MM.1S (cell line): ENCODE measurements at regions not wholly inside any gene's neighbourhood (a gene's known extent, or its start where the extent isn't known, plus 50 kb on each side); places are given as distances from the start of the nearest gene placed in this dataset.

Source experiments
- DNase-seq: peaks from one replicate; pipeline ENCODE4 v3.0.0-alpha.2; 2015
- H2AFZ ChIP-seq: fragments of 300-600 bp; sonication (generic); 2 replicates; pipeline ENCODE4 v1.6.0; 2016; ENCODE audit warnings: antibody characterized with exemption, low read length
- H3F3A ChIP-seq: fragments of 300-600 bp; sonication (generic); 2 replicates; pipeline ENCODE4 v1.6.1; 2016; ENCODE audit warnings: mild to moderate bottlenecking, antibody characterized with exemption, low read length, moderate library complexity, mixed read lengths; ENCODE audit not compliant: insufficient read depth
- H3K27ac ChIP-seq: fragments of 300-600 bp; sonication (generic); 2 replicates; pipeline ENCODE4 v1.5.1; 2016; ENCODE audit warnings: mild to moderate bottlenecking, low read length
- H3K27me3 ChIP-seq: fragments of 300-600 bp; sonication (generic); replicated peaks from 2 replicates; pipeline ENCODE4 v1.6.0; 2016; ENCODE audit warnings: low read length; ENCODE audit not compliant: insufficient read depth
- H3K36me3 ChIP-seq: fragments of 300-600 bp; sonication (generic); replicated peaks from 2 replicates; pipeline ENCODE4 v1.6.1; 2016; ENCODE audit warnings: mild to moderate bottlenecking, low read length, mixed read lengths; ENCODE audit not compliant: insufficient read depth
- H3K4me1 ChIP-seq: fragments of 300-600 bp; sonication (generic); 2 replicates; pipeline ENCODE4 v1.6.1; 2016; ENCODE audit warnings: low read length, mixed read lengths
- H3K4me2 ChIP-seq: fragments of 300-600 bp; sonication (generic); 2 replicates; pipeline ENCODE4 v1.6.0; 2016; ENCODE audit warnings: low read depth, low read length
- H3K4me3 ChIP-seq: fragments of 300-600 bp; sonication (generic); 2 replicates; pipeline ENCODE4 v1.5.1; 2016; ENCODE audit warnings: low read length, mixed read lengths
- H3K79me2 ChIP-seq: fragments of 300-600 bp; sonication (generic); 2 replicates; pipeline ENCODE4 v1.6.1; 2016; ENCODE audit warnings: mixed run types, low read length, mixed read lengths
- H3K9ac ChIP-seq: fragments of 300-600 bp; sonication (generic); 2 replicates; pipeline ENCODE4 v1.6.1; 2016; ENCODE audit warnings: low read length, mixed read lengths
- H3K9me2 ChIP-seq: fragments of 300-600 bp; sonication (generic); replicated peaks from 2 replicates; pipeline ENCODE4 v1.6.1; 2016; ENCODE audit warnings: mild to moderate bottlenecking, low read length, mixed read lengths; ENCODE audit not compliant: insufficient read depth
- H3K9me3 ChIP-seq: fragments of 300-600 bp; sonication (generic); replicated peaks from 2 replicates; pipeline ENCODE4 v1.6.1; 2016; ENCODE audit warnings: mild to moderate bottlenecking, low read length, mixed read lengths; ENCODE audit not compliant: insufficient read depth
- H4K20me1 ChIP-seq: fragments of 300-600 bp; sonication (generic); 2 replicates; pipeline ENCODE4 v1.6.1; 2016; ENCODE audit warnings: mild to moderate bottlenecking, low read length, moderate library complexity, mixed read lengths; ENCODE audit not compliant: insufficient read depth
- CTCF ChIP-seq: fragments of 300-600 bp; sonication (generic); IDR thresholded peaks from 2 replicates; pipeline ENCODE4 v1.5.1; 2016; ENCODE audit warnings: antibody characterized with exemption, low read length, mixed read lengths
- EZH2 ChIP-seq: fragments of 300-600 bp; sonication (generic); optimal IDR thresholded peaks from 2 replicates; pipeline ENCODE3; 2017; ENCODE audit warnings: low read depth, mild to moderate bottlenecking, antibody characterized with exemption, low read length, mixed read lengths
- EZH2phosphoT487 ChIP-seq: fragments of 300-600 bp; sonication (generic); IDR thresholded peaks from 2 replicates; pipeline ENCODE4 v1.6.1; 2018; ENCODE audit warnings: antibody characterized with exemption, low read length

GRCh38 chr11:27209562-27210005 lies 153.4 kb downstream of the CCDC34 start:
- H4K20me1 ChIP-seq, result no peaks in the 10 kb centered on the region
- no peak overlapping the region for H3K4me3 ChIP-seq
- H3K36me3 ChIP-seq, result no peaks in the 10 kb centered on the region
- no peak for DNase-seq
- H3F3A ChIP-seq, result no peaks in the 10 kb centered on the region
- H3K27ac ChIP-seq, result no peak overlapping the region
- no peaks in the 10 kb centered on the region for H3K9me3 ChIP-seq
- H3K9me2 ChIP-seq, result no peaks in the 10 kb centered on the region
- H3K79me2 ChIP-seq, result no peaks in the 10 kb centered on the region
- no peak overlapping the region for H3K4me2 ChIP-seq
- H2AFZ ChIP-seq, result no peak overlapping the region
- no peak overlapping the region for H3K9ac ChIP-seq
- no peaks in the 10 kb centered on the region for H3K27me3 ChIP-seq
- no peaks in the 10 kb centered on the region for H3K4me1 ChIP-seq
- TF ChIP-seq EZH2phosphoT487, result no peak
- no peak for TF ChIP-seq EZH2
- TF ChIP-seq CTCF, result no peak

GRCh38 chr11:27208846-27209245 lies 154.2 kb downstream of the CCDC34 start:
- no peaks in the 10 kb centered on the region for H3K27me3 ChIP-seq
- no peak overlapping the region for H2AFZ ChIP-seq
- no peak for DNase-seq
- no peak overlapping the region for H3K9ac ChIP-seq
- no peaks in the 10 kb centered on the region for H3K9me3 ChIP-seq
- no peaks in the 10 kb centered on the region for H3K36me3 ChIP-seq
- H3F3A ChIP-seq, result no peaks in the 10 kb centered on the region
- no peaks in the 10 kb centered on the region for H4K20me1 ChIP-seq
- no peaks in the 10 kb centered on the region for H3K9me2 ChIP-seq
- no peak overlapping the region for H3K27ac ChIP-seq
- TF ChIP-seq CTCF, result no peak
- no peak overlapping the region for H3K4me3 ChIP-seq
- H3K4me1 ChIP-seq, result no peaks in the 10 kb centered on the region
- no peaks in the 10 kb centered on the region for H3K79me2 ChIP-seq
- H3K4me2 ChIP-seq, result no peak overlapping the region

GRCh38 chr11:27207025-27207650 lies 155.9 kb downstream of the CCDC34 start:
- Histone ChIP-seq H3K9me2 (no peaks in the 10 kb centered on the region), H4K20me1 (no peaks in the 10 kb centered on the region), H3K4me3 (no peak overlapping the region), H3F3A (no peaks in the 10 kb centered on the region), H3K9me3 (no peaks in the 10 kb centered on the region), H3K4me2 (no peak overlapping the region), H3K79me2 (no peaks in the 10 kb centered on the region), H3K27ac (no peak overlapping the region), H3K9ac (no peak overlapping the region), H2AFZ (no peak overlapping the region), H3K4me1 (no peaks in the 10 kb centered on the region), H3K27me3 (no peaks in the 10 kb centered on the region), H3K36me3 (no peaks in the 10 kb centered on the region)
- TF ChIP-seq EZH2phosphoT487 (no peak), CTCF (no peak)
- DNase-seq, result no peak
